GM12878 (cell line): ENCODE measurements at regions not wholly inside any gene's neighbourhood (a gene's known extent, or its start where the extent isn't known, plus 50 kb on each side); places are given as distances from the start of the nearest gene placed in this dataset.

Source experiments
- EP300 ChIP-seq, 2 experiments: fragments of 150-350 bp in 1 of 2; IDR thresholded peaks; 2 replicates each; pipeline ENCODE4 v1.6.1; 2011 to 2012; ENCODE audit warnings: low read depth in 2 of 2, low read length in 2 of 2, borderline replicate concordance in 1 of 2, improper control_type of control experiment in 1 of 2, inconsistent platforms in 1 of 2; ENCODE audit not compliant: control insufficient read depth in 1 of 2
- HDGF ChIP-seq: fragments of 450-650 bp; IDR thresholded peaks from 2 replicates; pipeline ENCODE4 v1.6.1; 2016; ENCODE audit warnings: antibody characterized with exemption
- POLR2A ChIP-seq: IDR thresholded peaks from 2 replicates; pipeline ENCODE4 v1.6.1; 2011; ENCODE audit warnings: low read depth, mild to moderate bottlenecking, low read length
- RELA ChIP-seq: fragments of 450-650 bp; IDR thresholded peaks from 2 replicates; pipeline ENCODE4 v1.8.0; 2014; ENCODE audit warnings: borderline replicate concordance; ENCODE audit not compliant: partially characterized antibody
- SMC3 ChIP-seq: IDR thresholded peaks from 2 replicates; pipeline ENCODE4 v1.6.1; 2011; ENCODE audit warnings: low read length, improper control_type of control experiment, borderline replicate concordance
- TF ChIP-seq, protein P1 (sequence below): IDR thresholded peaks from 2 replicates; pipeline ENCODE4 v1.6.1; 2011; ENCODE audit warnings: borderline replicate concordance, low read depth, mild to moderate bottlenecking, moderate library complexity, mixed read lengths, low read length; ENCODE audit not compliant: insufficient read depth; ENCODE audit errors: extremely low read length
- TF ChIP-seq, protein P2 (sequence below), 3 experiments: IDR thresholded peaks in 2 of 3; conservative IDR thresholded peaks in 1 of 3; 2 replicates each; pipeline ENCODE4 v1.5.1; 2011; ENCODE audit warnings: low read depth in 3 of 3, low read length in 3 of 3, mild to moderate bottlenecking in 3 of 3, control low read depth in 2 of 3, moderate library complexity in 2 of 3, inconsistent platforms in 1 of 3, mixed read lengths in 1 of 3; ENCODE audit not compliant: control insufficient read depth in 2 of 3, insufficient read depth in 1 of 3; ENCODE audit errors: extremely low read depth in 1 of 3

DNA sequence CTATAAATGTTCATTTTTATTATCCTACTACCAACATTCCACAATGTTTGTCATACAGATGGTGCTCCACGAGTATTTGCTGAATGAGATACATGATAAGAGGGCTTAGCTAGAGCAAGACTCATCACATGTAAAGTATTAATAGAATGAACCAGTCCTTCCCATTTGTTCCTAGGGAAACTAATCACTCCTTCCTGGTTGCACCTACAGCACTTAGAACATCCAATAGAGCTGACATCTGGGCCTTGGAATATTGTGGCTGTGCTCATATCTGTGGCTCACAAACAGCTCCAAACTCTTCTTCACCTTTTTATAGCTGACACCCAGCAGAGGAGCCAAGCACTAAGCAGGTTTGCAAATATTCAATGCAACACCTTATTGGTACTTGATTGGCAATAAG, 91.9 kb upstream of the C1GALT1 start:
- TF ChIP-seq, protein P1, sequence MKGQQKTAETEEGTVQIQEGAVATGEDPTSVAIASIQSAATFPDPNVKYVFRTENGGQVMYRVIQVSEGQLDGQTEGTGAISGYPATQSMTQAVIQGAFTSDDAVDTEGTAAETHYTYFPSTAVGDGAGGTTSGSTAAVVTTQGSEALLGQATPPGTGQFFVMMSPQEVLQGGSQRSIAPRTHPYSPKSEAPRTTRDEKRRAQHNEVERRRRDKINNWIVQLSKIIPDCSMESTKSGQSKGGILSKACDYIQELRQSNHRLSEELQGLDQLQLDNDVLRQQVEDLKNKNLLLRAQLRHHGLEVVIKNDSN: no peak
- no peak for TF ChIP-seq POLR2A
- no peak for TF ChIP-seq SMC3
- TF ChIP-seq HDGF: no peak
- TF ChIP-seq, protein P2, sequence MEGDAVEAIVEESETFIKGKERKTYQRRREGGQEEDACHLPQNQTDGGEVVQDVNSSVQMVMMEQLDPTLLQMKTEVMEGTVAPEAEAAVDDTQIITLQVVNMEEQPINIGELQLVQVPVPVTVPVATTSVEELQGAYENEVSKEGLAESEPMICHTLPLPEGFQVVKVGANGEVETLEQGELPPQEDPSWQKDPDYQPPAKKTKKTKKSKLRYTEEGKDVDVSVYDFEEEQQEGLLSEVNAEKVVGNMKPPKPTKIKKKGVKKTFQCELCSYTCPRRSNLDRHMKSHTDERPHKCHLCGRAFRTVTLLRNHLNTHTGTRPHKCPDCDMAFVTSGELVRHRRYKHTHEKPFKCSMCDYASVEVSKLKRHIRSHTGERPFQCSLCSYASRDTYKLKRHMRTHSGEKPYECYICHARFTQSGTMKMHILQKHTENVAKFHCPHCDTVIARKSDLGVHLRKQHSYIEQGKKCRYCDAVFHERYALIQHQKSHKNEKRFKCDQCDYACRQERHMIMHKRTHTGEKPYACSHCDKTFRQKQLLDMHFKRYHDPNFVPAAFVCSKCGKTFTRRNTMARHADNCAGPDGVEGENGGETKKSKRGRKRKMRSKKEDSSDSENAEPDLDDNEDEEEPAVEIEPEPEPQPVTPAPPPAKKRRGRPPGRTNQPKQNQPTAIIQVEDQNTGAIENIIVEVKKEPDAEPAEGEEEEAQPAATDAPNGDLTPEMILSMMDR (IDR thresholded peaks at IDR 0.05 in 2 of 3, conservative IDR thresholded peaks at IDR 0.05 in 1 of 3; ENCODE audit: control insufficient read depth in 2 of 3, extremely low read depth in 1 of 3, insufficient read depth in 1 of 3, low read depth in 3 of 3, low read length in 3 of 3): no peak
- TF ChIP-seq RELA: no peak
- no peak for TF ChIP-seq EP300 (IDR thresholded peaks at IDR 0.05; ENCODE audit: borderline replicate concordance in 1 of 2, control insufficient read depth in 1 of 2, low read depth in 2 of 2, low read length in 2 of 2)
